ENCODE measurements at regions not wholly inside any gene's neighbourhood (a gene's known extent, or its start where the extent isn't known, plus 50 kb on each side); places are given as distances from the start of the nearest gene placed in this dataset.

GRCh38 chr15:37872661-37873060 is 61.8 kb upstream of the TMCO5A start:
- no peaks in the 10 kb centered on the region for H3K36me3 Mint-ChIP-seq (ENCODE audit: low read depth)
- H3K4me1 Mint-ChIP-seq = peaks cover 5% of the 10 kb centered on the region; the same call in 1 of the 3 replicates
- no peaks in the 10 kb centered on the region for H3K9me3 Mint-ChIP-seq
- no peak overlapping the region for H3K27ac Mint-ChIP-seq
- Histone ChIP-seq H3K4me1 (ENCODE audit: insufficient read depth) (no peaks in the 10 kb centered on the region), H3K79me2 (replicated peaks; ENCODE audit: insufficient read depth) (no peaks in the 10 kb centered on the region), H3F3A (replicated peaks; ENCODE audit: low read depth) (no peaks in the 10 kb centered on the region), H4K20me1 (replicated peaks; ENCODE audit: insufficient read depth) (no peaks in the 10 kb centered on the region), H3K9me2 (ENCODE audit: insufficient read depth) (no peaks in the 10 kb centered on the region), H3K27ac (ENCODE audit: low read depth) (no peak overlapping the region), H2AFZ (peak overlapping the region; percentile 11; the same call in 1 of the 2 replicates), H3K4me2 (no peak overlapping the region), H3K4me3 (no peak overlapping the region), H3K27me3 (ENCODE audit: insufficient read depth) (no peaks in the 10 kb centered on the region), H3K36me3 (ENCODE audit: insufficient read depth) (no peaks in the 10 kb centered on the region)
- no peak for ATAC-seq
- TF ChIP-seq ZNF114 (CRISPR knock-in tag; IDR thresholded peaks at IDR 0.05) (no peak), EZH2 (IDR thresholded peaks at IDR 0.05; ENCODE audit: low read depth, unreplicated experiment) (no peak), ETS1 (IDR thresholded peaks at IDR 0.05) (no peak), CTCF (conservative IDR thresholded peaks at IDR 0.05; ENCODE audit: low read depth in 2 of 2) (no peak), ZNF331 (CRISPR knock-in tag; IDR thresholded peaks at IDR 0.05; ENCODE audit: low read depth) (no peak), NANOG (IDR thresholded peaks at IDR 0.05; ENCODE audit: borderline replicate concordance) (no peak), STAT1 (IDR thresholded peaks at IDR 0.05; ENCODE audit: unreplicated experiment) (no peak), JUNB (IDR thresholded peaks at IDR 0.05; ENCODE audit: unreplicated experiment) (no peak), EZH2phosphoT487 (IDR thresholded peaks at IDR 0.05; ENCODE audit: unreplicated experiment) (no peak), POLR2AphosphoS5 (IDR thresholded peaks at IDR 0.05; ENCODE audit: low read depth) (no peak), CREB1 (CRISPR knock-in tag; IDR thresholded peaks at IDR 0.05; ENCODE audit: low read depth) (no peak)
- TF ChIP-seq, protein P1, sequence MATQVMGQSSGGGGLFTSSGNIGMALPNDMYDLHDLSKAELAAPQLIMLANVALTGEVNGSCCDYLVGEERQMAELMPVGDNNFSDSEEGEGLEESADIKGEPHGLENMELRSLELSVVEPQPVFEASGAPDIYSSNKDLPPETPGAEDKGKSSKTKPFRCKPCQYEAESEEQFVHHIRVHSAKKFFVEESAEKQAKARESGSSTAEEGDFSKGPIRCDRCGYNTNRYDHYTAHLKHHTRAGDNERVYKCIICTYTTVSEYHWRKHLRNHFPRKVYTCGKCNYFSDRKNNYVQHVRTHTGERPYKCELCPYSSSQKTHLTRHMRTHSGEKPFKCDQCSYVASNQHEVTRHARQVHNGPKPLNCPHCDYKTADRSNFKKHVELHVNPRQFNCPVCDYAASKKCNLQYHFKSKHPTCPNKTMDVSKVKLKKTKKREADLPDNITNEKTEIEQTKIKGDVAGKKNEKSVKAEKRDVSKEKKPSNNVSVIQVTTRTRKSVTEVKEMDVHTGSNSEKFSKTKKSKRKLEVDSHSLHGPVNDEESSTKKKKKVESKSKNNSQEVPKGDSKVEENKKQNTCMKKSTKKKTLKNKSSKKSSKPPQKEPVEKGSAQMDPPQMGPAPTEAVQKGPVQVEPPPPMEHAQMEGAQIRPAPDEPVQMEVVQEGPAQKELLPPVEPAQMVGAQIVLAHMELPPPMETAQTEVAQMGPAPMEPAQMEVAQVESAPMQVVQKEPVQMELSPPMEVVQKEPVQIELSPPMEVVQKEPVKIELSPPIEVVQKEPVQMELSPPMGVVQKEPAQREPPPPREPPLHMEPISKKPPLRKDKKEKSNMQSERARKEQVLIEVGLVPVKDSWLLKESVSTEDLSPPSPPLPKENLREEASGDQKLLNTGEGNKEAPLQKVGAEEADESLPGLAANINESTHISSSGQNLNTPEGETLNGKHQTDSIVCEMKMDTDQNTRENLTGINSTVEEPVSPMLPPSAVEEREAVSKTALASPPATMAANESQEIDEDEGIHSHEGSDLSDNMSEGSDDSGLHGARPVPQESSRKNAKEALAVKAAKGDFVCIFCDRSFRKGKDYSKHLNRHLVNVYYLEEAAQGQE (IDR thresholded peaks at IDR 0.05; ENCODE audit: unreplicated experiment) = no peak
- TF ChIP-seq, protein P2, sequence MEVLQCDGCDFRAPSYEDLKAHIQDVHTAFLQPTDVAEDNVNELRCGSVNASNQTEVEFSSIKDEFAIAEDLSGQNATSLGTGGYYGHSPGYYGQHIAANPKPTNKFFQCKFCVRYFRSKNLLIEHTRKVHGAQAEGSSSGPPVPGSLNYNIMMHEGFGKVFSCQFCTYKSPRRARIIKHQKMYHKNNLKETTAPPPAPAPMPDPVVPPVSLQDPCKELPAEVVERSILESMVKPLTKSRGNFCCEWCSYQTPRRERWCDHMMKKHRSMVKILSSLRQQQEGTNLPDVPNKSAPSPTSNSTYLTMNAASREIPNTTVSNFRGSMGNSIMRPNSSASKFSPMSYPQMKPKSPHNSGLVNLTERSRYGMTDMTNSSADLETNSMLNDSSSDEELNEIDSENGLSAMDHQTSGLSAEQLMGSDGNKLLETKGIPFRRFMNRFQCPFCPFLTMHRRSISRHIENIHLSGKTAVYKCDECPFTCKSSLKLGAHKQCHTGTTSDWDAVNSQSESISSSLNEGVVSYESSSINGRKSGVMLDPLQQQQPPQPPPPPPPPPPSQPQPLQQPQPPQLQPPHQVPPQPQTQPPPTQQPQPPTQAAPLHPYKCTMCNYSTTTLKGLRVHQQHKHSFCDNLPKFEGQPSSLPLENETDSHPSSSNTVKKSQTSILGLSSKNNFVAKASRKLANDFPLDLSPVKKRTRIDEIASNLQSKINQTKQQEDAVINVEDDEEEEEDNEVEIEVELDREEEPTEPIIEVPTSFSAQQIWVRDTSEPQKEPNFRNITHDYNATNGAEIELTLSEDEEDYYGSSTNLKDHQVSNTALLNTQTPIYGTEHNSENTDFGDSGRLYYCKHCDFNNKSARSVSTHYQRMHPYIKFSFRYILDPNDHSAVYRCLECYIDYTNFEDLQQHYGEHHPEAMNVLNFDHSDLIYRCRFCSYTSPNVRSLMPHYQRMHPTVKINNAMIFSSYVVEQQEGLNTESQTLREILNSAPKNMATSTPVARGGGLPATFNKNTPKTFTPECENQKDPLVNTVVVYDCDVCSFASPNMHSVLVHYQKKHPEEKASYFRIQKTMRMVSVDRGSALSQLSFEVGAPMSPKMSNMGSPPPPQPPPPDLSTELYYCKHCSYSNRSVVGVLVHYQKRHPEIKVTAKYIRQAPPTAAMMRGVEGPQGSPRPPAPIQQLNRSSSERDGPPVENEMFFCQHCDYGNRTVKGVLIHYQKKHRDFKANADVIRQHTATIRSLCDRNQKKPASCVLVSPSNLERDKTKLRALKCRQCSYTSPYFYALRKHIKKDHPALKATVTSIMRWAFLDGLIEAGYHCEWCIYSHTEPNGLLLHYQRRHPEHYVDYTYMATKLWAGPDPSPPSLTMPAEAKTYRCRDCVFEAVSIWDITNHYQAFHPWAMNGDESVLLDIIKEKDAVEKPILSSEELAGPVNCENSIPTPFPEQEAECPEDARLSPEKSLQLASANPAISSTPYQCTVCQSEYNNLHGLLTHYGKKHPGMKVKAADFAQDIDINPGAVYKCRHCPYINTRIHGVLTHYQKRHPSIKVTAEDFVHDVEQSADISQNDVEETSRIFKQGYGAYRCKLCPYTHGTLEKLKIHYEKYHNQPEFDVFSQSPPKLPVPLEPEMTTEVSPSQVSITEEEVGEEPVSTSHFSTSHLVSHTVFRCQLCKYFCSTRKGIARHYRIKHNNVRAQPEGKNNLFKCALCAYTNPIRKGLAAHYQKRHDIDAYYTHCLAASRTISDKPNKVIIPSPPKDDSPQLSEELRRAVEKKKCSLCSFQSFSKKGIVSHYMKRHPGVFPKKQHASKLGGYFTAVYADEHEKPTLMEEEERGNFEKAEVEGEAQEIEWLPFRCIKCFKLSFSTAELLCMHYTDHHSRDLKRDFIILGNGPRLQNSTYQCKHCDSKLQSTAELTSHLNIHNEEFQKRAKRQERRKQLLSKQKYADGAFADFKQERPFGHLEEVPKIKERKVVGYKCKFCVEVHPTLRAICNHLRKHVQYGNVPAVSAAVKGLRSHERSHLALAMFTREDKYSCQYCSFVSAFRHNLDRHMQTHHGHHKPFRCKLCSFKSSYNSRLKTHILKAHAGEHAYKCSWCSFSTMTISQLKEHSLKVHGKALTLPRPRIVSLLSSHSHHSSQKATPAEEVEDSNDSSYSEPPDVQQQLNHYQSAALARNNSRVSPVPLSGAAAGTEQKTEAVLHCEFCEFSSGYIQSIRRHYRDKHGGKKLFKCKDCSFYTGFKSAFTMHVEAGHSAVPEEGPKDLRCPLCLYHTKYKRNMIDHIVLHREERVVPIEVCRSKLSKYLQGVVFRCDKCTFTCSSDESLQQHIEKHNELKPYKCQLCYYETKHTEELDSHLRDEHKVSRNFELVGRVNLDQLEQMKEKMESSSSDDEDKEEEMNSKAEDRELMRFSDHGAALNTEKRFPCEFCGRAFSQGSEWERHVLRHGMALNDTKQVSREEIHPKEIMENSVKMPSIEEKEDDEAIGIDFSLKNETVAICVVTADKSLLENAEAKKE (CRISPR knock-in tag; IDR thresholded peaks at IDR 0.05) = no peak
- no peak overlapping the region for H3K4me3 Mint-ChIP-seq
- H3K27me3 Mint-ChIP-seq (ENCODE audit: insufficient read depth, low read depth, poor library complexity) = no peaks in the 10 kb centered on the region
- no peak for DNase-seq (ENCODE audit: low spot score)

All from GM23338 (cell line).